C4-2B (cell line): ENCODE measurements at regions not wholly inside any gene's neighbourhood (a gene's known extent, or its start where the extent isn't known, plus 50 kb on each side); places are given as distances from the start of the nearest gene placed in this dataset.

Source experiments
- H3K27ac ChIP-seq: fragments of 450-650 bp; 2 replicates; pipeline ENCODE4 v1.5.1; 2017
- ZFX ChIP-seq: fragments of 450-650 bp; IDR thresholded peaks from 2 replicates; pipeline ENCODE4 v1.6.1; 2017
- TF ChIP-seq, protein P1 (sequence below): fragments of 450-650 bp; conservative IDR thresholded peaks from 2 replicates; pipeline ENCODE4 v1.5.1; 2017; ENCODE audit warnings: mild to moderate bottlenecking

- TF ChIP-seq, protein P1, sequence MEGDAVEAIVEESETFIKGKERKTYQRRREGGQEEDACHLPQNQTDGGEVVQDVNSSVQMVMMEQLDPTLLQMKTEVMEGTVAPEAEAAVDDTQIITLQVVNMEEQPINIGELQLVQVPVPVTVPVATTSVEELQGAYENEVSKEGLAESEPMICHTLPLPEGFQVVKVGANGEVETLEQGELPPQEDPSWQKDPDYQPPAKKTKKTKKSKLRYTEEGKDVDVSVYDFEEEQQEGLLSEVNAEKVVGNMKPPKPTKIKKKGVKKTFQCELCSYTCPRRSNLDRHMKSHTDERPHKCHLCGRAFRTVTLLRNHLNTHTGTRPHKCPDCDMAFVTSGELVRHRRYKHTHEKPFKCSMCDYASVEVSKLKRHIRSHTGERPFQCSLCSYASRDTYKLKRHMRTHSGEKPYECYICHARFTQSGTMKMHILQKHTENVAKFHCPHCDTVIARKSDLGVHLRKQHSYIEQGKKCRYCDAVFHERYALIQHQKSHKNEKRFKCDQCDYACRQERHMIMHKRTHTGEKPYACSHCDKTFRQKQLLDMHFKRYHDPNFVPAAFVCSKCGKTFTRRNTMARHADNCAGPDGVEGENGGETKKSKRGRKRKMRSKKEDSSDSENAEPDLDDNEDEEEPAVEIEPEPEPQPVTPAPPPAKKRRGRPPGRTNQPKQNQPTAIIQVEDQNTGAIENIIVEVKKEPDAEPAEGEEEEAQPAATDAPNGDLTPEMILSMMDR: no peak
- no peak for TF ChIP-seq ZFX
These were observed 595.7 kb upstream of the EPHA5 start for GRCh38 chr4:66266035-66266434.

GRCh38 chr4:66252291-66252690 is 582.0 kb upstream of the EPHA5 start:
- no peak overlapping the region for H3K27ac ChIP-seq
- TF ChIP-seq, protein P1: peak; percentile 27
- TF ChIP-seq ZFX: no peak

More at GRCh38 chr4:66266035-66266434, 595.7 kb upstream of the EPHA5 start:
- no peak overlapping the region for H3K27ac ChIP-seq

DNA sequence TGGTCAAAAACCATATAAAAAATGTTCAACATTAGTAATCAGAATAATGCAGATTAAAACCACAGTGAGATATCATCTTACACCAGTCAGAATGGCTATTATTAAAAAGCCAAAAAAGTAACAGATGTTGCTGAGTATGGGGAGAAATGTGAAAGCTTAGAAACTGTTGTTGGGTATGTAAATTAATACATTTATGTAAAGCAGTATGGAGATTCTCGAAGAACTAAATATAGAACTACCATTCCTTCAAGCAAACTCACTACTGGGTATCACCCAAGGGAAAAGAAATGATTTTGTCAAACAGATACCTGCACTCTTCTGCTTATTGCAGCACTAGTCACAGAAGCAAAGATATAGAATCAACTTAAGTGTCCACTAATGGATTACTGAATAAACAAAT is 576.4 kb upstream of the EPHA5 start:
- TF ChIP-seq ZFX: no peak
- TF ChIP-seq, protein P1: no peak
- no peak overlapping the region for H3K27ac ChIP-seq

DNA sequence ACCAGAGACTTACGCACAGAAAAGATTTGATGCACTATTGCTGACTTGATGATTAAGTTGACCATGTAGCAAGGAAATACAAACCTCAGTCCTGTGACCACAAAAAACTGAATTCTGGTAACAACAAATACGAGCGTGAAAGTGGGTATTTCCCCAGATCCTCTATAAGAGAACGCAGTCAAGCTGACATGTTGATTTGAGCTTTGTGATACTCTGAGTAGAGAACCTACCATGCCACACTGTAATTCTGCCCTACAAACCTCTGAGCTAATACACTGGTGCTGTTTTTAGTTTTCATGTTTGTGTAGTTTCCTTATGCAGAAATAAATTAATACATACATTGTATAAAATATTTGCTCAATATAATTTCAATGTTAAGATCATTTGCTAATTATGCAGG is 565.6 kb upstream of the EPHA5 start:
- no peak overlapping the region for H3K27ac ChIP-seq
- TF ChIP-seq, protein P1: no peak
- TF ChIP-seq ZFX: no peak

GRCh38 chr4:66229885-66230284 is 559.6 kb upstream of the EPHA5 start:
- no peak for TF ChIP-seq ZFX
- TF ChIP-seq, protein P1: no peak
- no peak overlapping the region for H3K27ac ChIP-seq

GRCh38 chr4:66225539-66225938 is 555.2 kb upstream of the EPHA5 start:
- no peak overlapping the region for H3K27ac ChIP-seq
- TF ChIP-seq, protein P1: no peak
- TF ChIP-seq ZFX: no peak

DNA sequence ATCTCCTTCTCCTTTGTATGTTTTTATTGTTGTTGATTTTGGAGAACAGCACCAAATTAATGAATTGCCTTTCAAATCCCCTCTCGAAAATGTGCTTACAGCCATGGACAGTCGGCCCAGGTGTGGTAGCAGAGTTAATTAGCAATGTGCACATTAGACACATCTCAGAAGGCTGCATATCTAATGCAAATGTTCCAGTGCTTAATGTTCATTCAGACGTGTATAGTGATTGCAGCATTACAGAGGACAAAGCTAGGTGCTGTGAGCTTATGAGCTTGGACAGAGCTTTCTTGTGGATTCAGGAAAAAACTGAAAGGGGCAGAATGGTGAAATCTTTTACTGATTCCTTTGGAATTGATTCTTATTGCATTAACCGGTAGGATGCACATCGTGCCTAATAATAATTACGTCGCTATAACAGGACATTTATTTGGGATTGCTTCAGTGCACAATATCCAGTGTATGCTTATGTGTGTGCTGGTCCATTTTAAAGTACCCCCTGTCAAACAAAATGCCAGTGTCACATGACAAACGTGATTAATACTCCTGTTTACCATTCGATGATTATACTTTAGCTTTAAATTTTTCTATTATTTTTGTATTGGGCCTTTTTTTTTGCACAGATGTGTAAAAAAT is 552.9 kb upstream of the EPHA5 start:
- H3K27ac ChIP-seq: no peak overlapping the region
- TF ChIP-seq, protein P1: no peak
- no peak for TF ChIP-seq ZFX
